ENCODE measurements at regions not wholly inside any gene's neighbourhood (a gene's known extent, or its start where the extent isn't known, plus 50 kb on each side); places are given as distances from the start of the nearest gene placed in this dataset.

DNA sequence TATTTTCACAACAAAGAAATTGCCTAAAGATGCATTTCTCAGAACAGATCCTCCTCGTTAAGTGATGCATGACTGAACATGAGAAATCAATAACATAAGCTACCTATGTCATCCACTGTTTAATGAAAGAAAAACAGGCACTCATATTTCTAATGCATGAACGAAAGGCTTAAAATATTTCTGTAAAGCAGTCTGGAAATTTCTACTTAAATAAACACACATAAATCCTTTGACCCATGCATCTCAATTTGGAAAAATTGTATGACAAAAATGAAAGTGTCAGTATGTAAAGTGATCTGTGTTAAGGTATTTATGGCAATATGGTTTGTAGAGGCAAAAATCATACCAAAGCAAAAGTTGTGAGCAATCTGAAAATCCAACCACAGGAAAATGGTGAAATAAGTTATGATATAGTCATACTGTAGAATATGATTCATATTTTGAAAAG lies 399.2 kb upstream of the GRAMD2B start:
- no peak for TF ChIP-seq POLR2A (IDR thresholded peaks at IDR 0.05; ENCODE audit: low read depth, low read length)
- no peak for TF ChIP-seq TAF1 (IDR thresholded peaks at IDR 0.05; ENCODE audit: borderline replicate concordance, low read depth, low read length)
- TF ChIP-seq POLR2AphosphoS5 (IDR thresholded peaks at IDR 0.05; ENCODE audit: low read depth, low read length), result no peak

All from GM12892 (cell line).